CD4-positive, alpha-beta T cell treated with Interleukin-21 for 1 hour (primary cell): ENCODE measurements at regions not wholly inside any gene's neighbourhood (a gene's known extent, or its start where the extent isn't known, plus 50 kb on each side); places are given as distances from the start of the nearest gene placed in this dataset.

Experiments
- DNase-seq: peaks from one replicate; pipeline ENCODE4 v3.0.0-alpha.2; 2020

GRCh38 chr10:80861882-80862281 lies 324.2 kb downstream of the SH2D4B start:
- no peak for DNase-seq

GRCh38 chr10:80870282-80870681 lies 332.6 kb downstream of the SH2D4B start:
- DNase-seq: no peak

GRCh38 chr10:80871083-80871482 lies 333.4 kb downstream of the SH2D4B start:
- no peak for DNase-seq

- DNase-seq: no peak
Measured at GRCh38 chr10:80878330-80878729, 340.6 kb downstream of the SH2D4B start.

GRCh38 chr10:80890146-80890545 lies 352.4 kb downstream of the SH2D4B start:
- no peak for DNase-seq

GRCh38 chr10:80893256-80893655 lies 355.6 kb downstream of the SH2D4B start:
- no peak for DNase-seq

GRCh38 chr10:80894311-80894791 lies 356.6 kb downstream of the SH2D4B start:
- no peak for DNase-seq

- no peak for DNase-seq
Measured at GRCh38 chr10:80894797-80895467, 357.2 kb downstream of the SH2D4B start.

- DNase-seq: no peak
Measured at GRCh38 chr10:80896076-80896475, 358.4 kb downstream of the SH2D4B start.

GRCh38 chr10:80896959-80897358 lies 359.3 kb downstream of the SH2D4B start:
- DNase-seq: no peak

GRCh38 chr10:80900661-80901060 lies 363.0 kb downstream of the SH2D4B start:
- DNase-seq: no peak

GRCh38 chr10:80908611-80909010 lies 370.9 kb downstream of the SH2D4B start:
- no peak for DNase-seq

- DNase-seq: no peak
Measured at GRCh38 chr10:80909254-80909653, 371.6 kb downstream of the SH2D4B start.

GRCh38 chr10:80917636-80918035 lies 379.9 kb downstream of the SH2D4B start:
- DNase-seq: no peak

GRCh38 chr10:80921032-80921431 lies 383.3 kb downstream of the SH2D4B start:
- no peak for DNase-seq

- peak; percentile 13 for DNase-seq
Measured at GRCh38 chr10:80924063-80924952, 386.6 kb downstream of the SH2D4B start.

- no peak for DNase-seq
Measured at GRCh38 chr10:80927419-80928078, 389.8 kb downstream of the SH2D4B start.

- no peak for DNase-seq
Measured at GRCh38 chr10:80938903-80939302, 401.2 kb downstream of the SH2D4B start.

GRCh38 chr10:80945264-80945880 lies 407.7 kb downstream of the SH2D4B start:
- DNase-seq: no peak

- no peak for DNase-seq
Measured at GRCh38 chr10:80946073-80946472, 408.4 kb downstream of the SH2D4B start.

- DNase-seq: no peak
Measured at GRCh38 chr10:80946957-80947726, 409.4 kb downstream of the SH2D4B start.

- DNase-seq: no peak
Measured at GRCh38 chr10:80949785-80950184, 412.1 kb downstream of the SH2D4B start.
